Stomach (tissue), 4 donors: ENCODE measurements at regions not wholly inside any gene's neighbourhood (a gene's known extent, or its start where the extent isn't known, plus 50 kb on each side); places are given as distances from the start of the nearest gene placed in this dataset.

ENCODE experiments used
- POLR2A ChIP-seq, 4 donors: fragments of 450-650 bp; IDR thresholded peaks; one replicate each; pipeline ENCODE4 v1.6.1; 2016; ENCODE audit warnings: antibody characterized with exemption in 4 of 4, control low read depth in 2 of 4, mild to moderate bottlenecking in 1 of 4, moderate library complexity in 1 of 4
- POLR2AphosphoS5 ChIP-seq, 3 donors: sonication (generic); formaldehyde crosslinking; IDR thresholded peaks; one replicate each; pipeline ENCODE4 v1.6.1; 2016; ENCODE audit warnings: antibody characterized with exemption in 3 of 3
- TF ChIP-seq, protein P1 (sequence below), 7 experiments: fragments of 450-650 bp in 4 of 7; fragments of 200-600 bp in 3 of 7; sonication (generic) in 3 of 7; IDR thresholded peaks; one replicate each; pipeline ENCODE4 v1.5.1; 2016 to 2019; ENCODE audit warnings: antibody characterized with exemption in 7 of 7, control low read depth in 2 of 7, mild to moderate bottlenecking in 1 of 7

DNA sequence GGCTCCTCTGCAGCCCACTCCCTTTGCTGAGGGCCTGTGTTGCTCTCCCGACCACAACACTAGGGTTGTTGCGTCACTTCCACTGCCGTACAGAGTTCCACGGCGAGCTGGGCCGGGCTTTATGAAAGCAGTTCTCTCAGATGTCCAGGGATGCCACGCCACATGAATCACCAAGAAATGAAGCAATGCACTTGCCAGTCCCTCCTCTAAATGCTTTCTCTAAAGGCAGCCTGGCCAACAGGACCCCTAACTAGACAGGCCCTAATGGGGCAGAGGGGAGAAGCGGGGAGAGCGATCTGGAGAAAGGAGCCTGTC, 188.7 kb downstream of the CTTN start:
- TF ChIP-seq, protein P1, sequence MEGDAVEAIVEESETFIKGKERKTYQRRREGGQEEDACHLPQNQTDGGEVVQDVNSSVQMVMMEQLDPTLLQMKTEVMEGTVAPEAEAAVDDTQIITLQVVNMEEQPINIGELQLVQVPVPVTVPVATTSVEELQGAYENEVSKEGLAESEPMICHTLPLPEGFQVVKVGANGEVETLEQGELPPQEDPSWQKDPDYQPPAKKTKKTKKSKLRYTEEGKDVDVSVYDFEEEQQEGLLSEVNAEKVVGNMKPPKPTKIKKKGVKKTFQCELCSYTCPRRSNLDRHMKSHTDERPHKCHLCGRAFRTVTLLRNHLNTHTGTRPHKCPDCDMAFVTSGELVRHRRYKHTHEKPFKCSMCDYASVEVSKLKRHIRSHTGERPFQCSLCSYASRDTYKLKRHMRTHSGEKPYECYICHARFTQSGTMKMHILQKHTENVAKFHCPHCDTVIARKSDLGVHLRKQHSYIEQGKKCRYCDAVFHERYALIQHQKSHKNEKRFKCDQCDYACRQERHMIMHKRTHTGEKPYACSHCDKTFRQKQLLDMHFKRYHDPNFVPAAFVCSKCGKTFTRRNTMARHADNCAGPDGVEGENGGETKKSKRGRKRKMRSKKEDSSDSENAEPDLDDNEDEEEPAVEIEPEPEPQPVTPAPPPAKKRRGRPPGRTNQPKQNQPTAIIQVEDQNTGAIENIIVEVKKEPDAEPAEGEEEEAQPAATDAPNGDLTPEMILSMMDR (IDR thresholded peaks at IDR 0.05), result no peak
- TF ChIP-seq POLR2AphosphoS5 (IDR thresholded peaks at IDR 0.05) (no peak), POLR2A (IDR thresholded peaks at IDR 0.05) (no peak)
